Mucosa of descending colon (tissue), 3 donors: ENCODE measurements at regions not wholly inside any gene's neighbourhood (a gene's known extent, or its start where the extent isn't known, plus 50 kb on each side); places are given as distances from the start of the nearest gene placed in this dataset.
"Not testable (repeated sequence)": the region's sequence is repeated elsewhere in the genome, so short reads cannot be mapped to it uniquely, and the experiment has no call there.

ENCODE experiments used
- ATAC-seq: fragments of 200-7000 bp; cut with Tn5 transposase; one replicate; pipeline ENCODE4 v1.9.1; 2020; ENCODE audit warnings: mild to moderate bottlenecking, moderate library complexity
- DNase-seq, 3 donors: peaks; one replicate each; pipeline ENCODE4 v3.0.0-alpha.2; 2020
- H3K36me3 ChIP-seq: fragments of 200-600 bp; one replicate; pipeline ENCODE4 v1.8.0; 2021; ENCODE audit warnings: low read depth, mild to moderate bottlenecking
- H3K4me1 ChIP-seq: fragments of 200-600 bp; one replicate; pipeline ENCODE4 v1.8.0; 2021; ENCODE audit warnings: low read depth, mild to moderate bottlenecking
- H3K4me3 ChIP-seq: fragments of 200-600 bp; one replicate; pipeline ENCODE4 v1.8.0; 2021; ENCODE audit warnings: mild to moderate bottlenecking
- H3K9me3 ChIP-seq: fragments of 200-600 bp; one replicate; pipeline ENCODE4 v1.8.0; 2021; ENCODE audit warnings: mild to moderate bottlenecking
- intact Hi-C, 2 donors: fragments of 100-400 bp; cut with DNase I in 1 of 2; cut with micrococcal nuclease in 1 of 2; formaldehyde crosslinking; loops; one replicate each; pipeline versions ENCODE4 v1.11.0 to v1.11.1; 2022; cut with DNase I, micrococcal nuclease
- TF ChIP-seq, protein P1 (sequence below): fragments of 200-600 bp; IDR thresholded peaks from one replicate; pipeline ENCODE4 v1.8.0; 2022; ENCODE audit warnings: antibody characterized with exemption, mild to moderate bottlenecking
- donor health status: DM: no; HTN: no; CAD: no; lungs with moderate emphysema.
- donor health status: DM: no; HTN: no; CAD: no.
- donor health status: DM: no; HTN: yes; CAD: no.

DNA sequence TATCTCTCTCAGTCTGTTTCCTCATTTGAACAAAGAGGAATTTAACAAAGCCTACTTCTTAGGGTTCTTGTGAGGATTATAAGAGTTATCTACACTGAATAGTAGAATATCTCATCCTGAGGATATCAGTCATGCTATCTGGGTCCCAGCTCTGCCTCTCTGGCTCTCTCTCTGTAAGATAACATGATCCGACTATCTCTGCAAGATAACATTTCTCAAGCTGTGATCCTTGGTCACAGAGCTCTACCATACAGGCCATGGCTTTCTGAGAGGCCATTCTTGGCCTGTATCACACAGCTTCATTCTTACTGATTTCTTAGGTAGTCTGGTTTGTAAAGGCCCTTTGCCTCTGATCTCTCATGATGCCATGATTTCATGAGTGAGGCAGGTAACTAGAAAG lies 71.0 kb upstream of the TRABD2B start:
- intact Hi-C loops = loop anchor here in 1 of 2 donors (10.0 kb wide), 1 partner anchor 333 kb away; no protein-coding TSS in a partner anchor
- no peak for ATAC-seq
- TF ChIP-seq, protein P1, sequence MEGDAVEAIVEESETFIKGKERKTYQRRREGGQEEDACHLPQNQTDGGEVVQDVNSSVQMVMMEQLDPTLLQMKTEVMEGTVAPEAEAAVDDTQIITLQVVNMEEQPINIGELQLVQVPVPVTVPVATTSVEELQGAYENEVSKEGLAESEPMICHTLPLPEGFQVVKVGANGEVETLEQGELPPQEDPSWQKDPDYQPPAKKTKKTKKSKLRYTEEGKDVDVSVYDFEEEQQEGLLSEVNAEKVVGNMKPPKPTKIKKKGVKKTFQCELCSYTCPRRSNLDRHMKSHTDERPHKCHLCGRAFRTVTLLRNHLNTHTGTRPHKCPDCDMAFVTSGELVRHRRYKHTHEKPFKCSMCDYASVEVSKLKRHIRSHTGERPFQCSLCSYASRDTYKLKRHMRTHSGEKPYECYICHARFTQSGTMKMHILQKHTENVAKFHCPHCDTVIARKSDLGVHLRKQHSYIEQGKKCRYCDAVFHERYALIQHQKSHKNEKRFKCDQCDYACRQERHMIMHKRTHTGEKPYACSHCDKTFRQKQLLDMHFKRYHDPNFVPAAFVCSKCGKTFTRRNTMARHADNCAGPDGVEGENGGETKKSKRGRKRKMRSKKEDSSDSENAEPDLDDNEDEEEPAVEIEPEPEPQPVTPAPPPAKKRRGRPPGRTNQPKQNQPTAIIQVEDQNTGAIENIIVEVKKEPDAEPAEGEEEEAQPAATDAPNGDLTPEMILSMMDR = no peak

DNA sequence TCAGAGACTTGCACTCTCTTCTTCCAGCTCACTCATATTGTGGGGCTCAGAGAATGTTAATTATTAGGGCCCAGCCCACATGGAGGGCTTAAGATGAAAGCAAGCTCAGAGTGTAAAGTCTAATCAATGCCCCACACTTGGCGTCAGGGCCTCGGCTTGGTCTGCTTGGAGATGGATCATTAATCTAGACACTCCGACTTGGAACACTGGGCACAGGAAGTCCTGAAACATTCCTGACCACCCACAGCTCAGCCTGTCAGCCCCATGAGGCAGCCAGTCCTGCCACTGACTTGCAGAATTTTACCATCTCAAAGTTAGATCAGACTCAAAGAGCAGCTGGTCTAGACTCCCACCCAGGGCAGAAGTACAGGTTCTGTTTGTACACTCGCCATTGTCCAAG lies 69.8 kb upstream of the TRABD2B start:
- Histone ChIP-seq H3K9me3 (no peaks in the 10 kb centered on the region), H3K4me1 (peaks cover 7% of the 10 kb centered on the region), H3K4me3 (no peak overlapping the region), H3K36me3 (no peaks in the 10 kb centered on the region)
- no peak for ATAC-seq
- no peak for DNase-seq
- intact Hi-C loops = loop anchor here in 1 of 2 donors (10.0 kb wide), 1 partner anchor 332 kb away; no protein-coding TSS in a partner anchor
- TF ChIP-seq, protein P1 = no peak

More for the DNA sequence above, 71.0 kb upstream of the TRABD2B start:
- H3K9me3 ChIP-seq = no peaks in the 10 kb centered on the region
- no peak for DNase-seq
- no peaks in the 10 kb centered on the region for H3K36me3 ChIP-seq
- H3K4me3 ChIP-seq = no peak overlapping the region
- H3K4me1 ChIP-seq = peaks cover 7% of the 10 kb centered on the region

DNA sequence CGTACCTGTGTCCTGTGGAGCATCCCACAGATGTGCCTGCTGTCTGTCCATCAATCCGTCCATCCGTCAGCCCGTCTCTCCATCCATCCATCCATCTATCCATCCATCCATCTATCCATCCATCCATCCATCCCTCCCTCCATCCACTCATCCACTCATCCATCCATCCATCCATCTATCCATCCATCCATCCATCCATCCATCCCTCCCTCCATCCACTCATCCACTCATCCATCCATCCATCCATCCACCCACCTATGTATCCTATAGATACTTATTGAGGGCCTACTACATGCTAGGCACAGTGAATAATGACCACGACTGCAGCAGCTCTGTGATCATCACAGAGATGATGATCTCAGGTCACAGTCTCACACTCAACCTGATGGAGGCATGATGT lies 67.5 kb upstream of the TRABD2B start:
- not testable (repeated sequence) for ATAC-seq, H3K36me3 ChIP-seq, DNase-seq, H3K4me3 ChIP-seq, H3K4me1 ChIP-seq, H3K9me3 ChIP-seq
- intact Hi-C loops = loop anchor here in 1 of 2 donors (10.0 kb wide), 1 partner anchor 330 kb away; no protein-coding TSS in a partner anchor

DNA sequence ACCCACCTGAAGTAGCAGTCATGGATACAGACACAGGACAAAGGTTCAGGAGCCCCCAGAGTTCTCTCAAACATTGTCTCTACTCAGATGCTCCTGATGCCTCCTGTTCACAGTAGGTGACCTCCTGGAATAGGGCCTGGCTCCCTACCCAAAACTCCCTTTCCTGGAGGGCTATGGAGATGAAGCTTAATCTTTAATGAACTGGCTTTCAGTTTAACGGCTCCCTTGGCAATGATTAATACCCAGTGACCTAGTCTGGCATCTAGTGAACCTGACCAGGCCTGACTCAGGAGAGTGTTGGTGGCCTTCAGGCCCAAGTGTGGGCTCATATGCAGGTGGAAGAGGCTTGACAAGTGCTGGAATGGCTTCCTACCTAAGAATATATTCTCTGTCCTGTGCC lies 65.2 kb upstream of the TRABD2B start:
- no peaks in the 10 kb centered on the region for H3K36me3 ChIP-seq
- ATAC-seq (no peak), DNase-seq (no peak)
- intact Hi-C loops = loop anchor here in 1 of 2 donors (10.0 kb wide), 1 partner anchor 328 kb away; no protein-coding TSS in a partner anchor
- TF ChIP-seq, protein P1 = no peak
- no peaks in the 10 kb centered on the region for H3K9me3 ChIP-seq
- no peaks in the 10 kb centered on the region for H3K4me1 ChIP-seq
- no peak overlapping the region for H3K4me3 ChIP-seq

DNA sequence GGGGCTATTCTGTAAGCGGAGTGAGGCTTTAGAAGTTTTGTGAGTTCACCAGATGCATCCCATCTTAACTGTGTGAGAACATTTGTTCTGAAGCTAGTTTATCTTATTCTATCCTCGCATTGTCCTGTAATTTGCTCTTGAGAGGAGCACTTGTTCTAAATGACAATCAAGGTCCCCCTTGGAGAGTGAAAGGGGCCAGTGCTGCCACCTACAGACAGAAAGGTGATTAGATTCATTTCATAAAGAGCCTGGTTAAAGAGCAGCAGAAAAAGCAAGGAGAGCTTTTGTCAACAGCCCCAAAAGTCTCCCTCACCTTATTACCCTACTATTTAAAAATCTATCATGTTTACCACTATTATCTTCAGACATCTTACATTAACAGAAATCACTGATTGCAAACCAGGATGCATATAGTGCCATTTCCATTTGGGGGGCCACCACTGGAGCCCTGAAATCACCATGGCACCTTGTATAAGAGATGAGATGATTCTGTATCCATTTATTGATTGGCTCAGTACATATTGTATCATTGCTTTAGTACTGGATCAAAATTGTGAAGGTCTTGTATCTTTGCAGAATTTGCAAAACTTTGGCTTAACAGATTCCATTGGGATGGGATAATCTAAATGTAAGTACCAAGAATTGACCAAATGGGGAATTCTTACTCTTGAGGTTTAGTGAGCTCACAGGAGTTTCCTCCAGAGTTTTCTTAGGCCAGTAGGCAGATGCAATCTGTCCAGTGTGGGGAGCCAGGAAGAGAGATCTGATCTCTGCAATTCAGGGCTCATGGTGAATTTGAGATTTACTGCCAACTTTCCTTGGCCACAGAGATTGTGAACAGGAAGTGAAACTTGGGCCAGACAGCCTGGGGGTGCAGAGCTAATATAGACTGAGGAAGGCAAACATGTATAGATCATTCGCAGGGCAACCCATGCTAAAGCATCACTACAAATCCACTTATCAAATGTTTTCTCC lies 64.3 kb upstream of the TRABD2B start:
- peak; percentile 65 for ATAC-seq

More for the DNA sequence above, 64.3 kb upstream of the TRABD2B start:
- Histone ChIP-seq H3K9me3 (no peaks in the 10 kb centered on the region), H3K36me3 (no peaks in the 10 kb centered on the region), H3K4me3 (no peak overlapping the region), H3K4me1 (no peaks in the 10 kb centered on the region)
- TF ChIP-seq, protein P1 = peak; percentile 35
- peak in 1 of 3 donors; percentile 84 for DNase-seq
- intact Hi-C loops = loop anchor here in 1 of 2 donors (10.0 kb wide), 1 partner anchor 327 kb away; no protein-coding TSS in a partner anchor
